ENCODE measurements at regions not wholly inside any gene's neighbourhood (a gene's known extent, or its start where the extent isn't known, plus 50 kb on each side); places are given as distances from the start of the nearest gene placed in this dataset.

GRCh38 chr2:219997341-219997851 lies 370.0 kb downstream of the SLC4A3 start:
- Histone ChIP-seq H3K27ac (no peak overlapping the region), H3K27me3 (peaks cover 0 to 3% (median 0%) of the 10 kb centered on the region in 7 donors), H3K4me3 (no peak overlapping the region), H3K4me1 (no peaks in the 10 kb centered on the region), H3K9me3 (no peaks in the 10 kb centered on the region), H3K36me3 (no peaks in the 10 kb centered on the region)
- ATAC-seq (peak in 4 of 8 donors; percentile 30 to 44 (median 40)), DNase-seq (peak; percentile 15 to 20)
- intact Hi-C loops (cut with DNase I), result no loop called here
- 58 to 66% methylated on average over 13 of the region's 13 CpGs for WGBS, 2 donors
- TF ChIP-seq CTCF (IDR thresholded peaks at IDR 0.05), result peak in 7 of 9 donors; percentile 22 to 51 (median 43)

GRCh38 chr2:219998107-219998506 lies 370.7 kb downstream of the SLC4A3 start:
- no peak for ATAC-seq
- no peak for TF ChIP-seq CTCF (IDR thresholded peaks at IDR 0.05)
- Histone ChIP-seq H3K9me3 (no peaks in the 10 kb centered on the region), H3K27ac (no peak overlapping the region), H3K36me3 (no peaks in the 10 kb centered on the region), H3K4me3 (no peak overlapping the region), H3K27me3 (no peaks in the 10 kb centered on the region), H3K4me1 (no peaks in the 10 kb centered on the region)
- DNase-seq, result no peak
- 79 to 89% methylated on average over 3 of the region's 3 CpGs for WGBS, 2 donors
- intact Hi-C loops (cut with DNase I), result no loop called here

- ATAC-seq (no peak), DNase-seq (no peak)
- no peaks in the 10 kb centered on the region for H3K9me3 ChIP-seq
- intact Hi-C loops (cut with DNase I), result no loop called here
- H3K4me1 ChIP-seq, result no peaks in the 10 kb centered on the region
- WGBS, 2 donors, result 73 to 92% methylated on average over 5 of the region's 5 CpGs
- no peaks in the 10 kb centered on the region for H3K36me3 ChIP-seq
- no peaks in the 10 kb centered on the region for H3K27me3 ChIP-seq
- H3K27ac ChIP-seq, result no peak overlapping the region
- TF ChIP-seq CTCF (IDR thresholded peaks at IDR 0.05), result peak in 1 of 9 donors; percentile 20
- no peak overlapping the region for H3K4me3 ChIP-seq
These were observed 371.3 kb downstream of the SLC4A3 start for GRCh38 chr2:219998714-219999227.

GRCh38 chr2:220000080-220000479 lies 372.6 kb downstream of the SLC4A3 start:
- no peak overlapping the region for H3K4me3 ChIP-seq
- no peaks in the 10 kb centered on the region for H3K36me3 ChIP-seq
- no peak overlapping the region for H3K27ac ChIP-seq
- no peaks in the 10 kb centered on the region for H3K9me3 ChIP-seq
- TF ChIP-seq CTCF (IDR thresholded peaks at IDR 0.05), result no peak
- ATAC-seq, result no peak
- no peaks in the 10 kb centered on the region for H3K27me3 ChIP-seq
- no peak for DNase-seq
- no peaks in the 10 kb centered on the region for H3K4me1 ChIP-seq
- WGBS, 2 donors, result 79 to 86% methylated on average over 3 of the region's 3 CpGs
- intact Hi-C loops (cut with DNase I), result loop anchor here in 1 of 10 donors (10.0 kb wide), 1 partner anchor 265 kb away; no protein-coding TSS in a partner anchor

Measured in heart right ventricle (tissue), 16 donors.